PC-3 (cell line): ENCODE measurements at regions not wholly inside any gene's neighbourhood (a gene's known extent, or its start where the extent isn't known, plus 50 kb on each side); places are given as distances from the start of the nearest gene placed in this dataset.

ENCODE experiments used
- ATAC-seq: fragments of 200-7000 bp; cut with Tn5 transposase; 2 replicates; pipeline ENCODE4 v1.9.1; 2020; ENCODE audit warnings: mild to moderate bottlenecking, moderate library complexity
- BruUV-seq: library from RNA; stranded (reverse); fragments of 400-500 nt; replicated peaks from 2 replicates; lab custom pipeline; 2021; lab: Mats Ljungman, UMichigan
- CTCF ChIA-PET: fragments of 300-600 bp; sonication (Branson Sonifier 250); formaldehyde crosslinking; loops from one replicate; lab custom pipeline; 2022; ENCODE audit warnings: antibody characterized with exemption; lab: Charles Lee
- POLR2A ChIA-PET: fragments of 300-600 bp; sonication (Branson Sonifier 250); formaldehyde crosslinking; loops from one replicate; lab custom pipeline; 2022; ENCODE audit warnings: antibody characterized with exemption; ENCODE audit not compliant: unreplicated experiment; lab: Charles Lee
- DNase-seq: peaks from one replicate; pipeline ENCODE4 v3.0.0-alpha.2; 2015
- H2AFZ ChIP-seq: fragments of 300-600 bp; sonication (generic); 2 replicates; pipeline ENCODE4 v1.6.0; 2016; ENCODE audit warnings: antibody characterized with exemption, low read length
- H3F3A ChIP-seq: fragments of 300-600 bp; sonication (generic); one replicate; pipeline ENCODE4 v1.6.0; 2017; ENCODE audit warnings: antibody characterized with exemption, low read length, control low read depth, mild to moderate bottlenecking; ENCODE audit not compliant: unreplicated experiment
- H3K27ac ChIP-seq: fragments of 300-600 bp; sonication (generic); 2 replicates; pipeline ENCODE4 v1.5.1; 2016; ENCODE audit warnings: mild to moderate bottlenecking, low read length
- H3K27me3 ChIP-seq: fragments of 300-600 bp; sonication (generic); 2 replicates; pipeline ENCODE4 v1.6.1; 2016; ENCODE audit warnings: low read length, mixed read lengths
- H3K36me3 ChIP-seq: fragments of 300-600 bp; sonication (generic); 2 replicates; pipeline ENCODE4 v1.6.1; 2016; ENCODE audit warnings: low read depth, mixed run types, low read length, mixed read lengths
- H3K4me1 ChIP-seq: fragments of 300-600 bp; sonication (generic); 2 replicates; pipeline ENCODE4 v1.5.1; 2016; ENCODE audit warnings: low read length; ENCODE audit not compliant: insufficient read depth
- H3K4me2 ChIP-seq: fragments of 300-600 bp; sonication (generic); 2 replicates; pipeline ENCODE4 v1.6.0; 2016; ENCODE audit warnings: low read length
- H3K4me3 ChIP-seq: fragments of 300-600 bp; sonication (generic); 2 replicates; pipeline ENCODE4 v1.5.1; 2016; ENCODE audit warnings: mild to moderate bottlenecking, low read length, mixed read lengths
- H3K79me2 ChIP-seq: fragments of 300-600 bp; sonication (generic); 2 replicates; pipeline ENCODE4 v1.6.1; 2017; ENCODE audit warnings: low read length, mixed read lengths
- H3K9ac ChIP-seq: fragments of 300-600 bp; sonication (generic); 2 replicates; pipeline ENCODE4 v1.6.0; 2016; ENCODE audit warnings: mild to moderate bottlenecking, low read length
- H3K9me2 ChIP-seq: fragments of 300-600 bp; sonication (generic); replicated peaks from 2 replicates; pipeline ENCODE4 v1.6.1; 2016; ENCODE audit warnings: mixed run types, low read length, mixed read lengths
- H3K9me3 ChIP-seq: fragments of 300-600 bp; sonication (generic); 2 replicates; pipeline ENCODE4 v1.6.1; 2016; ENCODE audit warnings: low read length, mixed read lengths
- H4K20me1 ChIP-seq: fragments of 300-600 bp; sonication (generic); 2 replicates; pipeline ENCODE4 v1.6.1; 2016; ENCODE audit warnings: low read length, mixed read lengths
- CTCF ChIP-seq: fragments of 300-600 bp; sonication (generic); conservative IDR thresholded peaks from 2 replicates; pipeline ENCODE4 v1.5.1; 2017; ENCODE audit warnings: antibody characterized with exemption, low read depth, mild to moderate bottlenecking, low read length
- EZH2 ChIP-seq: fragments of 300-600 bp; sonication (generic); IDR thresholded peaks from one replicate; pipeline ENCODE4 v1.6.1; 2017; ENCODE audit warnings: antibody characterized with exemption, mild to moderate bottlenecking, low read length; ENCODE audit not compliant: unreplicated experiment
- EZH2phosphoT487 ChIP-seq: fragments of 300-600 bp; sonication (generic); IDR thresholded peaks from 2 replicates; pipeline ENCODE4 v1.6.1; 2018; ENCODE audit warnings: mild to moderate bottlenecking, antibody characterized with exemption, low read length, borderline replicate concordance
- intact Hi-C: fragments of 100-400 bp; cut with micrococcal nuclease; formaldehyde crosslinking; loops from 2 replicates; pipeline ENCODE4 v1.9.0; 2023

DNA sequence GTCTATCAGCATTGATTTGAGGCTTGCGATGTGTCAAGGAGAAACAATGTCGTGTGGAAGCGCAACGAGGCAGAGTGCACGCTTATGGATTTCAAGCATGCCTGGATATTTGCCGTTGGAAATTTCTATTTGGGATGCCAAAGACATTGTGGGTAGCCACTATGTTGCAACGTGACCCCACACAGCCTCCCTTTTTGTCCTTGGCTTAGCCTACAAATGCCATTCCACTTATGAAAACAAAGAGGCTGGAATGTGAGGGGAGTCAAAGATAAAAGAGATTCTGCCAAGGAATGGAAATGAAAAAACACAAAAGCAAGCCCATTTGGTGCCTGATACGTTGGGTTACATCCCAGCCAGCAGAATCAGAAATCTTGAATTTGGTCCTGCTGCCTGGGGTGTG, 721.2 kb downstream of the GALR1 start:
- no peak overlapping the region for H3K4me2 ChIP-seq
- H3K27me3 ChIP-seq, result peaks cover 32% of the 10 kb centered on the region
- no peaks in the 10 kb centered on the region for H3K4me1 ChIP-seq
- no peak for DNase-seq
- ChIA-PET POLR2A (no interaction called here), CTCF (no interaction called here)
- TF ChIP-seq EZH2phosphoT487 (no peak), EZH2 (no peak), CTCF (no peak)
- no peak for ATAC-seq
- no peaks in the 10 kb centered on the region for H4K20me1 ChIP-seq
- no peaks in the 10 kb centered on the region for H3K9me3 ChIP-seq
- no peaks in the 10 kb centered on the region for H3K36me3 ChIP-seq
- BruUV-seq, result no TSS peak
- no peaks in the 10 kb centered on the region for H3K79me2 ChIP-seq
- no peak overlapping the region for H3K27ac ChIP-seq
- no peak overlapping the region for H3K9ac ChIP-seq
- H3K9me2 ChIP-seq, result no peaks in the 10 kb centered on the region
- intact Hi-C loops, result no loop called here
- H2AFZ ChIP-seq, result no peak overlapping the region
- H3F3A ChIP-seq, result no peaks in the 10 kb centered on the region
- H3K4me3 ChIP-seq, result no peak overlapping the region

DNA sequence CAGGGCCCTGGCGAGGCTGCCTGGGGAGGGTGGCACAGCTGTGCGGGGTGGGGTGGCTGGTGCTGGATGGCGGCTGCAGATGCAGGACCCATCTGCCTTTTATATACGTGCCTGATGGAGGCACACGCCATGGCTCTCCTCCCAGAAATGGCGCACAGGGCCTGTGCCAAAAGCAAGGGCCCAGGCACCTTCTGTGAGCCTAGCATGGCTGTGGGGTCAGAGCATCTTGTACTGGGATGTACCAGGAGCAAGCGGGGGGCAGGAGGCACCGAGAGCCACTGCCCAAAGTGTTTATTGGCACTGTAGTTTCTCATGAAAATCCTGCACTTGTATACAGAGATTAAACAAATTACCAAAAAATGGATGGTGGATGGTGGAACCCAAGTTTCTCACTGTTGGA, 724.1 kb downstream of the GALR1 start:
- H3K9me3 ChIP-seq, result no peaks in the 10 kb centered on the region
- BruUV-seq, result no TSS peak

GRCh38 chr18:77974329-77974728, 724.7 kb downstream of the GALR1 start:
- BruUV-seq, result no TSS peak
- intact Hi-C loops, result no loop called here
- ATAC-seq (no peak), DNase-seq (no peak)
- Histone ChIP-seq H3K36me3 (no peaks in the 10 kb centered on the region), H2AFZ (no peak overlapping the region), H3K9me2 (no peaks in the 10 kb centered on the region), H4K20me1 (no peaks in the 10 kb centered on the region), H3K79me2 (no peaks in the 10 kb centered on the region), H3K4me1 (no peaks in the 10 kb centered on the region), H3K27me3 (peaks cover 35% of the 10 kb centered on the region), H3K9me3 (no peaks in the 10 kb centered on the region), H3K4me3 (no peak overlapping the region), H3K27ac (no peak overlapping the region), H3K9ac (no peak overlapping the region), H3K4me2 (no peak overlapping the region), H3F3A (no peaks in the 10 kb centered on the region)
- CTCF ChIA-PET, result no interaction called here
- TF ChIP-seq EZH2phosphoT487 (no peak), CTCF (no peak), EZH2 (no peak)
- POLR2A ChIA-PET, result no interaction called here

More for the DNA sequence above, 724.1 kb downstream of the GALR1 start:
- TF ChIP-seq EZH2 (no peak), CTCF (no peak), EZH2phosphoT487 (no peak)
- H3K4me1 ChIP-seq, result no peaks in the 10 kb centered on the region
- H3K36me3 ChIP-seq, result no peaks in the 10 kb centered on the region
- no peaks in the 10 kb centered on the region for H3K9me2 ChIP-seq
- no peaks in the 10 kb centered on the region for H3F3A ChIP-seq
- intact Hi-C loops, result no loop called here
- H2AFZ ChIP-seq, result no peak overlapping the region
- no peaks in the 10 kb centered on the region for H4K20me1 ChIP-seq
- H3K79me2 ChIP-seq, result no peaks in the 10 kb centered on the region
- POLR2A ChIA-PET, result no interaction called here
- DNase-seq, result no peak
- H3K27ac ChIP-seq, result no peak overlapping the region
- H3K4me2 ChIP-seq, result no peak overlapping the region
- CTCF ChIA-PET, result no interaction called here
- H3K4me3 ChIP-seq, result no peak overlapping the region
- ATAC-seq, result no peak
- H3K27me3 ChIP-seq, result peaks cover 32% of the 10 kb centered on the region
- H3K9ac ChIP-seq, result no peak overlapping the region
